ENCODE measurements at regions not wholly inside any gene's neighbourhood (a gene's known extent, or its start where the extent isn't known, plus 50 kb on each side); places are given as distances from the start of the nearest gene placed in this dataset.

- H3K4me2 ChIP-seq (ENCODE audit: insufficient read depth, insufficient read length, low read length), result no peak overlapping the region
- no peak overlapping the region for H3K56ac ChIP-seq (ENCODE audit: insufficient read length, low read depth, low read length)
- no peak overlapping the region for H2AFZ ChIP-seq (ENCODE audit: low read length)
- no peak overlapping the region for H3K23ac ChIP-seq (ENCODE audit: insufficient read length, low read depth, low read length)
- no peak overlapping the region for H4K5ac ChIP-seq (ENCODE audit: insufficient read length, low read depth, low read length)
- H3K27me3 ChIP-seq (ENCODE audit: insufficient read depth, low read length), result no peaks in the 10 kb centered on the region
- no peak overlapping the region for H3K4ac ChIP-seq (ENCODE audit: low read depth, low read length)
- H3K4me1 Mint-ChIP-seq, result no peaks in the 10 kb centered on the region
- no peaks in the 10 kb centered on the region for H3K9me3 ChIP-seq (ENCODE audit: control insufficient read depth, low read depth, low read length)
- H2BK20ac ChIP-seq (ENCODE audit: low read depth, low read length, poor library complexity, severe bottlenecking), result no peak overlapping the region
- no peak overlapping the region for H2BK15ac ChIP-seq (ENCODE audit: low read depth, low read length)
- H4K8ac ChIP-seq (replicated peaks; ENCODE audit: insufficient read length, low read depth, low read length), result no peak overlapping the region
- H3K9me3 Mint-ChIP-seq, result no peaks in the 10 kb centered on the region
- no peak overlapping the region for H3K9ac ChIP-seq (ENCODE audit: extremely low read depth, insufficient read length, low read length)
- no peak overlapping the region for H3K27ac ChIP-seq (ENCODE audit: insufficient read length, low read depth, low read length)
- no peaks in the 10 kb centered on the region for H3K23me2 ChIP-seq (ENCODE audit: insufficient read length, low read depth, low read length, poor library complexity, severe bottlenecking)
- no peak overlapping the region for H4K91ac ChIP-seq (ENCODE audit: insufficient read length, low read depth, low read length)
- no peaks in the 10 kb centered on the region for H3K36me3 Mint-ChIP-seq (ENCODE audit: insufficient read depth in 1 of 3, low read depth in 3 of 3)
- H3K27ac Mint-ChIP-seq, result no peak overlapping the region
- H3K14ac ChIP-seq (ENCODE audit: insufficient read depth, low read length), result no peak overlapping the region
- no peaks in the 10 kb centered on the region for H3K27me3 Mint-ChIP-seq (ENCODE audit: low read depth)
- no peak overlapping the region for H3K4me3 Mint-ChIP-seq
- no peak overlapping the region for H2BK12ac ChIP-seq (ENCODE audit: insufficient read length, low read depth, low read length)
- H3K4me1 ChIP-seq (ENCODE audit: insufficient read depth, low read length), result no peaks in the 10 kb centered on the region
- no peak overlapping the region for H3T11ph ChIP-seq (ENCODE audit: low read length)
- H4K20me1 ChIP-seq (ENCODE audit: control insufficient read depth, insufficient read depth, insufficient read length), result no peaks in the 10 kb centered on the region
- TF ChIP-seq CTCF (conservative IDR thresholded peaks at IDR 0.05), result no peak
- no peak overlapping the region for H2BK120ac ChIP-seq (ENCODE audit: low read depth, low read length, poor library complexity, severe bottlenecking)
- no peak overlapping the region for H2BK5ac ChIP-seq (ENCODE audit: insufficient read length, low read length)
- no peaks in the 10 kb centered on the region for H3K79me1 ChIP-seq (ENCODE audit: insufficient read depth, low read depth, low read length, poor library complexity, severe bottlenecking)
- WGBS (ENCODE audit: extremely low coverage, insufficient read length, low lambda C conversion rate), result no CpG with 5 or more reads among the region's 3 CpGs
- H3K79me2 ChIP-seq (ENCODE audit: insufficient read depth, low read length), result no peaks in the 10 kb centered on the region
- DNase-seq, result no peak
- H2AK5ac ChIP-seq (ENCODE audit: insufficient read length, low read length), result no peak overlapping the region
- H3K18ac ChIP-seq (ENCODE audit: insufficient read length, low read depth, low read length), result no peak overlapping the region
These were observed 463.3 kb downstream of the IRS1 start for GRCh38 chr2:226336283-226336682.

Data from H9 (cell line).